KMS-11 (cell line): ENCODE measurements at regions not wholly inside any gene's neighbourhood (a gene's known extent, or its start where the extent isn't known, plus 50 kb on each side); places are given as distances from the start of the nearest gene placed in this dataset.
"Not testable (repeated sequence)": the region's sequence is repeated elsewhere in the genome, so short reads cannot be mapped to it uniquely, and the experiment has no call there.

Experiments
- H2AFZ ChIP-seq: fragments of 200-600 bp; sonication (generic); 2 replicates; pipeline ENCODE4 v1.6.1; 2016; ENCODE audit warnings: antibody characterized with exemption, mixed run types, low read depth
- H3K27ac ChIP-seq: fragments of 200-600 bp; sonication (generic); 2 replicates; pipeline ENCODE4 v1.6.1; 2016; ENCODE audit warnings: mild to moderate bottlenecking, mixed run types
- H3K27me3 ChIP-seq: fragments of 200-600 bp; sonication (generic); 2 replicates; pipeline ENCODE4 v1.6.1; 2017; ENCODE audit warnings: mild to moderate bottlenecking, low read depth, mixed run types, moderate library complexity; ENCODE audit not compliant: insufficient read depth
- H3K36me3 ChIP-seq: fragments of 200-600 bp; sonication (generic); 2 replicates; pipeline ENCODE4 v1.6.1; 2017; ENCODE audit warnings: mild to moderate bottlenecking, mixed run types; ENCODE audit not compliant: insufficient read depth
- H3K4me1 ChIP-seq: fragments of 200-600 bp; sonication (generic); 2 replicates; pipeline ENCODE4 v1.6.1; 2016; ENCODE audit warnings: mild to moderate bottlenecking, low read depth, mixed run types; ENCODE audit not compliant: poor library complexity, severe bottlenecking
- H3K4me2 ChIP-seq: fragments of 200-600 bp; sonication (generic); 2 replicates; pipeline ENCODE4 v1.7.0; 2016; ENCODE audit warnings: mild to moderate bottlenecking, mixed run types
- H3K4me3 ChIP-seq: fragments of 200-600 bp; sonication (generic); IDR thresholded peaks from 2 replicates; pipeline ENCODE4 v1.6.1; 2017; ENCODE audit warnings: low read depth, low read length, mixed read lengths; ENCODE audit not compliant: insufficient read depth
- H3K79me2 ChIP-seq: fragments of 200-600 bp; sonication (generic); 2 replicates; pipeline ENCODE4 v1.6.1; 2016; ENCODE audit warnings: low read depth, mixed run types; ENCODE audit not compliant: insufficient read depth
- H3K9ac ChIP-seq: fragments of 200-600 bp; sonication (generic); 2 replicates; pipeline ENCODE4 v1.6.1; 2016; ENCODE audit warnings: mild to moderate bottlenecking, mixed run types
- H4K20me1 ChIP-seq: fragments of 200-600 bp; sonication (generic); 2 replicates; pipeline ENCODE4 v1.6.1; 2016; ENCODE audit warnings: mild to moderate bottlenecking, mixed run types; ENCODE audit not compliant: insufficient read depth
- CTCF ChIP-seq: fragments of 200-600 bp; sonication (generic); conservative IDR thresholded peaks from 2 replicates; pipeline ENCODE4 v1.6.1; 2017; ENCODE audit warnings: low read depth, mild to moderate bottlenecking, antibody characterized with exemption, low read length, moderate library complexity, mixed read lengths

- H2AFZ ChIP-seq: no peak overlapping the region
- no peak overlapping the region for H3K4me3 ChIP-seq
Measured at GRCh38 chr6:115873901-115874300, 186.8 kb downstream of the FRK start.

DNA sequence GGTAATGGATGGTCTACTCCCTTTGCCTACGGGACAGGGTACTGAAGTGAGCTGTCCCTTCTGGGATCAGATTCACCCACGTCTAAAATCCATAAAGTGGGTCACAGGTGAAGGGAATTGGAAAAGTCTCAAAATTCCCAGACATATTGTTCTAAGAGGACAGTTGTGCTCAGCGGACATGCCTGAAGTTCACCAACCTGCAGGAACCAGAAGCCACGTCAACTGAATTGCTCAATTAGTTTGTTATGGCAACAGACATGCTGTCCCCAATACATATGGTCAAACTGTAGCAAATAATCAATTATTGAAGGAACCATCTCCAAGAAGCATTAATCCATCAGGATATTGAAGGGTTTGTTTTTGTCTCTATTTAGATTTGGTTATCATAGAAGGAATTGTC lies 190.2 kb downstream of the FRK start:
- Histone ChIP-seq H3K27me3 (no peaks in the 10 kb centered on the region), H4K20me1 (no peaks in the 10 kb centered on the region), H3K4me2 (no peak overlapping the region), H3K9ac (no peak overlapping the region), H3K4me1 (no peaks in the 10 kb centered on the region), H3K27ac (no peak overlapping the region), H2AFZ (no peak overlapping the region), H3K36me3 (no peaks in the 10 kb centered on the region), H3K4me3 (no peak overlapping the region), H3K79me2 (no peaks in the 10 kb centered on the region)
- no peak for TF ChIP-seq CTCF

More at GRCh38 chr6:115873901-115874300, 186.8 kb downstream of the FRK start:
- TF ChIP-seq CTCF: no peak
- no peak overlapping the region for H3K27ac ChIP-seq
- no peaks in the 10 kb centered on the region for H3K27me3 ChIP-seq
- no peaks in the 10 kb centered on the region for H4K20me1 ChIP-seq
- no peaks in the 10 kb centered on the region for H3K79me2 ChIP-seq
- no peaks in the 10 kb centered on the region for H3K4me1 ChIP-seq
- H3K36me3 ChIP-seq: no peaks in the 10 kb centered on the region
- H3K4me2 ChIP-seq: no peak overlapping the region
- H3K9ac ChIP-seq: no peak overlapping the region

DNA sequence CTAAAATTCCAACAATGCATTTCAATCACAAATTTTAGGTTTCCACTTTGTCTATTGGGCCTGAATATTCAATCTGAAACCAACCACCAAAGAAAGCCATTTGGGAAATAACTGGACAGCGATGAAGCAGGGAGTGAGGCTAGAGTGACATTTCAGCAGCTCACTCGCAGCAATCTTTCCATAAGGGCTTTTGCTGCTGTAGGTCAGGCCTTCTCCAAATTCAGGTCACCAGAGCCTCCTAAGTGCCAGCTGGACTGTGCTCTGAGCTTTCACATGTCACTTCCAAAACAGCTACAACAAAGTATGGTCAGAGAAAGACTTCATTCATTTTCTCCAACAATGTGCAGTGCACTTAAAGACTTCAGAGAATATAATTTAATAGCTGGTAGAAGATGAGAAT lies 194.8 kb downstream of the FRK start:
- no peak for TF ChIP-seq CTCF
- Histone ChIP-seq H4K20me1 (no peaks in the 10 kb centered on the region), H3K4me3 (no peak overlapping the region)

GRCh38 chr6:115863211-115863610 lies 197.5 kb downstream of the FRK start:
- H4K20me1 ChIP-seq: no peaks in the 10 kb centered on the region
- H3K27ac ChIP-seq: no peak overlapping the region
- H3K36me3 ChIP-seq: no peaks in the 10 kb centered on the region
- no peak overlapping the region for H3K4me3 ChIP-seq
- no peaks in the 10 kb centered on the region for H3K27me3 ChIP-seq
- no peak for TF ChIP-seq CTCF
- no peaks in the 10 kb centered on the region for H3K79me2 ChIP-seq
- no peaks in the 10 kb centered on the region for H3K4me1 ChIP-seq
- H3K4me2 ChIP-seq: no peak overlapping the region
- H2AFZ ChIP-seq: no peak overlapping the region
- no peak overlapping the region for H3K9ac ChIP-seq

More for the DNA sequence above, 194.8 kb downstream of the FRK start:
- H3K4me1 ChIP-seq: no peaks in the 10 kb centered on the region
- no peak overlapping the region for H3K9ac ChIP-seq
- no peaks in the 10 kb centered on the region for H3K27me3 ChIP-seq
- H3K27ac ChIP-seq: no peak overlapping the region
- no peak overlapping the region for H3K4me2 ChIP-seq
- H3K36me3 ChIP-seq: no peaks in the 10 kb centered on the region
- H3K79me2 ChIP-seq: no peaks in the 10 kb centered on the region
- no peak overlapping the region for H2AFZ ChIP-seq

DNA sequence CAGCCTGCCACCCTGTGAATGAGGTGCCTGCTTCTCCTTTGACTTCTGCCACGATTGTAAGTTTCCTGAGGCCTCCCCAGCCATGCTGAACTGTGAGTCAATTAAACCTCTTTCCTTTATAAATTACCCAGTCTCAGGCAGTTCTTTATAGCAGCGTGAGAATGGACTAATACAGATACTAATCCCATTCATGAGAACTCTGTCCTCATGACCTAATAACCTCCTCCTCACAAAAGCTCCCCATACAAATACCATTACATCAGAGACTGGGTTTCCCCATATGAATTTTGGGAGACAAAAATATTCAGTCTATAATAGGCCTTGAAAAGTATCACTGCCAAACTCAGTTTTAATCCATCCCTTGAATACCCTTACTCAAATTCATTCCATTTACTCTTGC lies 199.0 kb downstream of the FRK start:
- H3K4me2 ChIP-seq, H2AFZ ChIP-seq, H3K9ac ChIP-seq, H3K36me3 ChIP-seq, H3K79me2 ChIP-seq, H4K20me1 ChIP-seq, H3K27ac ChIP-seq, H3K4me1 ChIP-seq, H3K27me3 ChIP-seq, H3K4me3 ChIP-seq: not testable (repeated sequence)

DNA sequence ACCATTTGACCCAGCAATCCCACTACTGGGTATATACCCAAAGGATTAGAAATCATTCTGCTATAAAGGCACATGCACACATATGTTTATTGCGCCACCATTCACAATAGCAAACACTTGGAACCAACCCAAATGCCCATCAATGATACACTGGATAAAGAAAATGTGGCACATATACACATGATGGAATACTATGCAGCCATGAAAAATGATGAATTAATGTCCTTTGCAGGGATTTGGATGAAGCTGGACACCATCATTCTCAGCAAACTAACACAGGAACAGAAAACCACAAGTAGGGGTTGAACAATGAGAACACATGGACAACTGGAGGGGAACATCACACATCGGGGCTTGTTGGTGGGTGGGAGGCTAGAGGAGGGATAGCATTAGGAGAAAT lies 201.1 kb downstream of the FRK start:
- not testable (repeated sequence) for H4K20me1 ChIP-seq, H3K27ac ChIP-seq, H3K9ac ChIP-seq, H3K4me2 ChIP-seq, H3K27me3 ChIP-seq, H3K4me3 ChIP-seq, H2AFZ ChIP-seq, H3K79me2 ChIP-seq, H3K4me1 ChIP-seq, H3K36me3 ChIP-seq
